ENCODE measurements at regions not wholly inside any gene's neighbourhood (a gene's known extent, or its start where the extent isn't known, plus 50 kb on each side); places are given as distances from the start of the nearest gene placed in this dataset.

- Mint-ChIP-seq H3K4me1 (ENCODE audit: low read depth in 2 of 2) (no peaks in the 10 kb centered on the region), H3K27ac (no peak overlapping the region), H3K27me3 (peaks cover 30 to 41% of the 10 kb centered on the region in 2 donors), H3K36me3 (ENCODE audit: insufficient read depth) (no peaks in the 10 kb centered on the region), H3K4me3 (no peak overlapping the region), H3K9me3 (peaks cover 2 to 7% of the 10 kb centered on the region in 2 donors)
- DNase-seq (no peak), ATAC-seq (replicated peaks) (no peak)
Measured at GRCh38 chr1:30345491-30346130, 377.8 kb downstream of the MATN1 start.

DNA sequence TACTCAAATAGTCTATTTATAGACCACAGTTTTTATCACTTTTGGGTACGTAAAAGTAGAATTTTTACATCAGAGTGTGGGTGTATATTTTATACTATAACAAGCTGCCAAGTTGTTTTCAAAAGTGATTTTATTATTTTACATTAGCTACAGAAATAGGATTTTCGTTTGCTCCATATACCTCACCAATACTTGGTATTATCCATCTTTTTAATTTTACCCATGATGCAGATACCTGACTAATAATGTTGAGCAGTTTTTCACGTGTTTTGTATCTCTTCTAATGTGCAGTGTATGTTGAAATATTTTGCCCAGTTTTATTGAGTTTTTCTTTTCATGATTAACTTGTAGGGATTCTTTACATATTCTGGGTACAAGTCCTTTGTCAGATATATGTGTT is 379.8 kb downstream of the MATN1 start:
- peaks cover 0 to 2% of the 10 kb centered on the region in 2 donors for H3K9me3 Mint-ChIP-seq
- no peak for ATAC-seq (replicated peaks)
- H3K27me3 Mint-ChIP-seq = peaks cover 22 to 30% of the 10 kb centered on the region in 2 donors
- H3K4me3 Mint-ChIP-seq = no peak overlapping the region
- no peak for DNase-seq
- no peaks in the 10 kb centered on the region for H3K4me1 Mint-ChIP-seq (ENCODE audit: low read depth in 2 of 2)
- H3K27ac Mint-ChIP-seq = no peak overlapping the region
- H3K36me3 Mint-ChIP-seq (ENCODE audit: insufficient read depth) = no peaks in the 10 kb centered on the region

DNA sequence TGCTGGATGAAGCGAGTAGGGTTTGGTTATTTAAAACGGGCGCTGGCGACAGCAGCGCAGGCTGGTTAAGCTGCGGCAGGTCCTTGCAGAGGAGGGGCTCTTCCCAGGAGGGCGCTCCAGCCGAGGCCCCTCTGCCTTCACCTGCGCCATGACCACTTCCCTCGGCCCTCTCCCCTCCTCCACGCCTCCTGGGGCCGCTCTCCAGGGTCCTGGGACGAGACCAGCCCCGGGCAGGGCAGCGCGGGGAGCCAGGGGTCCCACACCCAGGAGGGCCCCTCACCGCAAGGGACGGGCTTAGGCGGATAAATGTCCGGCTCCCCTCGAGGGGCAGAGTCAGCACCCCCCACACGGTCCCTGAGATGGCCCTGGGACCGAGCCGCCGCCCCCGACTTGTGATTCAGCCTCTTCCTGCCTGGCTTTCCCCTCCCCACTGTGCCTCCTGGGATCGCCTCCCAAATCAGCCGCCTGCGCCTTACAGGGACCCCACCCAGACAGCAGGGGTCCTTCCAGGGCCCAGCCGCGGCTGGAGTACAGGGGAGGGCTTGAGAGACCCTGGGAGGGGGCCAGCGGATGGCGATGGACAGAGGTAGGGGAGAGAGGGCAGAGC is 380.7 kb downstream of the MATN1 start:
- no peaks in the 10 kb centered on the region for H3K36me3 Mint-ChIP-seq (ENCODE audit: insufficient read depth)
- no peak for ATAC-seq (replicated peaks)
- H3K27me3 Mint-ChIP-seq = peaks cover 13 to 21% of the 10 kb centered on the region in 2 donors

DNA sequence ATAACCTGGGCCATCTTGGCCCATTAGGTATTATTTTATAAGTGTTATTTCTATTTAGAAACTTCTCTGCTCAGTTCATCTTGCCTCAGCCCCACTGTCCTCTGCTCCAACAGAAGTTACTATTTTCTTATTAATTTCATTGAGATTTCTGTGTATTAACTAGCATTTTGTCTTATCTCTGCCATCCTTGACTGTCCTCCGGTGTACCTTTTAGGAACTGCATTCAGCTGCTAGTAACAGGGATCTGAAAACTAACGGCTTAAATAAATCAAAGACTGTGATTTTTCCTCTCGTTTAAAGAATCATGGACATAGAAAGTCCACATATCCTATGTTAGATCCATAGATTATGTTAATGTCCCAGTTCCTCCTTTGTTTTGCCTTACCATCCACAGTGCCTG is 382.5 kb downstream of the MATN1 start:
- Mint-ChIP-seq H3K27me3 (peaks cover 8 to 11% of the 10 kb centered on the region in 2 donors), H3K36me3 (ENCODE audit: insufficient read depth) (no peaks in the 10 kb centered on the region)
- no peak for ATAC-seq (replicated peaks)

More for the DNA sequence above, 380.7 kb downstream of the MATN1 start:
- Mint-ChIP-seq H3K9me3 (peaks cover 0 to under 1% of the 10 kb centered on the region in 2 donors), H3K4me1 (ENCODE audit: low read depth in 2 of 2) (no peaks in the 10 kb centered on the region), H3K4me3 (no peak overlapping the region), H3K27ac (no peak overlapping the region)
- no peak for DNase-seq

DNA sequence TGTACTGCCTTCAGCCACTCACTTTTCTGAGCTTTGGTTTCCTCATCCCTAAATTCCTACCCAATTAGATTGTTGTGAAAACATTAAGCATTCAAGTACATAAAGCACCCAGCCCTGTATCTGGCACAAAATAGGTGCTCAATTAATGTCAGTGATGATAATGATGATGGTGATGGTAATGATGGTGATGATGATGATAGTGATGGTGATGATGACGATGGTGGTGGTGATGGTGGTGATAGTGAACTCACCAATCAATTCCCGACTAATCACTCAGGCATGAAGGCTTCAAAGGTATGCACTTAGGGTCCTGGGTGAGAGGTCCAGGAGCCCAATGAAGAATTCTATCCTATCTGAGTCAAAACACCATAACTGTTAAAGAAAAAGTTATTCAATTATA is 383.5 kb downstream of the MATN1 start:
- H3K27ac Mint-ChIP-seq = no peak overlapping the region
- H3K27me3 Mint-ChIP-seq = peaks cover 5 to 6% of the 10 kb centered on the region in 2 donors
- DNase-seq = no peak
- no peak overlapping the region for H3K4me3 Mint-ChIP-seq
- no peaks in the 10 kb centered on the region for H3K9me3 Mint-ChIP-seq
- no peaks in the 10 kb centered on the region for H3K36me3 Mint-ChIP-seq (ENCODE audit: insufficient read depth)
- ATAC-seq (replicated peaks) = no peak
- H3K4me1 Mint-ChIP-seq (ENCODE audit: low read depth in 2 of 2) = no peaks in the 10 kb centered on the region

More for the DNA sequence above, 382.5 kb downstream of the MATN1 start:
- Mint-ChIP-seq H3K9me3 (no peaks in the 10 kb centered on the region), H3K4me1 (ENCODE audit: low read depth in 2 of 2) (no peaks in the 10 kb centered on the region), H3K4me3 (no peak overlapping the region), H3K27ac (no peak overlapping the region)
- no peak for DNase-seq

DNA sequence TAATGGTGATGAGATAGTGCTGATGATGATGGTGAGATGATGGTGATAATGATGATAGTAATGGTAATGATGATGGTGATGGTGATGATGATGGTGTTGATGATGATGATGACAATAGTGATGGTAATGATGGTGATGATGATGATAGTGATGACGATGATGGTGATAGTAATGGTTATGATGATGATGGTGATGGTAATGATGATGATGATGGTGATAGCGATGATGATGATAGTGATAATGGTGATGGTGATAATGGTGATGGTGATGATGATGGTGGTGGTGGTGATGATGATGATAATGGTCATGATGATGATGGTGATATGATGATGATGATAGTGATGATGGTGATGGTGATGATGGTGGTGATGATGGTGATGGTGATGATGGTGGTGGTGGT is 384.6 kb downstream of the MATN1 start:
- no peaks in the 10 kb centered on the region for H3K9me3 Mint-ChIP-seq
- no peak overlapping the region for H3K27ac Mint-ChIP-seq

GRCh38 chr1:30337324-30337620 is 386.1 kb downstream of the MATN1 start:
- Mint-ChIP-seq H3K27me3 (peaks cover under 1 to 8% of the 10 kb centered on the region in 2 donors), H3K27ac (no peak overlapping the region), H3K9me3 (no peaks in the 10 kb centered on the region), H3K36me3 (ENCODE audit: insufficient read depth) (no peaks in the 10 kb centered on the region), H3K4me3 (no peak overlapping the region), H3K4me1 (ENCODE audit: low read depth in 2 of 2) (no peaks in the 10 kb centered on the region)
- ATAC-seq (replicated peaks) = no peak
- no peak for DNase-seq

More for the DNA sequence above, 384.6 kb downstream of the MATN1 start:
- H3K36me3 Mint-ChIP-seq (ENCODE audit: insufficient read depth) = no peaks in the 10 kb centered on the region
- no peak overlapping the region for H3K4me3 Mint-ChIP-seq
- peaks cover 5 to 6% of the 10 kb centered on the region in 2 donors for H3K27me3 Mint-ChIP-seq
- H3K4me1 Mint-ChIP-seq (ENCODE audit: low read depth in 2 of 2) = no peaks in the 10 kb centered on the region
- DNase-seq (no peak), ATAC-seq (replicated peaks) (no peak)

DNA sequence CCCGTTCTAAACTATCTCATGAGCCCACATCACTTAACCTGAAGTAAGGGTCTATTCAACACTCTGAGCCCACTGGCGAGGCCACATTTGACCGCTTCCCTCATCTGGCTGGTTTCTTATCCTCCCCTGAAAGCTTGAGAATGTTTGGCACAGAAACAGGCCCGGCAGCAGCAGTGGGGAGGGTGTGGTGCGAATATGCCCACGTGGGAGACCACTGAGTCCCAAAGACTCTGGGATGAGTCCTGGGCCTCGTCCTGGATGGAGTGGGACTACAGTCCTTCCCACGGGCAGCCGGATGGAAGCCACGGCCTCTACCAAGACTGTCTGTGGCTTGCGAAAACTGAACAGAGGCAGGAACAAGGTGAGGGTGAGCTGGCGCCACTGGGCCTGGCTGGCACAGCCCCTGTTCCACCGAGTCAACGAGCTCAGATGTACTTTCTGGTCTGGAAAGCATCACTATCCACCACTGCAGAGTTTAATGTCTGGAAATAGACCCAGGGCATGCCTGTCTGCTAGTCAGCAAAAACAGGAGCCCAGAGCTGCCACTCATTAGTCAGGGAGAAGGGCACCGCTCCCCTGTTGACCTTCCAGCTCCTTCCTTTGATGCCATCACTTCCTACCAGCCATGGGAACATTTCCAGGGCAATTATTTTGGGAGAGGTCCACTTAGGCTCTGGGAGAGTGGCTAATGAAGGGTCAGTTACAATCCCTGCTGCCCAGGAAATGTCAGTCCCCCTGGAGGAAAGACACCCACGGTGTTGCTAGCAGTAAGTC is 386.6 kb downstream of the MATN1 start:
- Mint-ChIP-seq H3K27ac (no peak overlapping the region), H3K4me1 (ENCODE audit: low read depth in 2 of 2) (no peaks in the 10 kb centered on the region)
- no peak for ATAC-seq (replicated peaks)

DNA sequence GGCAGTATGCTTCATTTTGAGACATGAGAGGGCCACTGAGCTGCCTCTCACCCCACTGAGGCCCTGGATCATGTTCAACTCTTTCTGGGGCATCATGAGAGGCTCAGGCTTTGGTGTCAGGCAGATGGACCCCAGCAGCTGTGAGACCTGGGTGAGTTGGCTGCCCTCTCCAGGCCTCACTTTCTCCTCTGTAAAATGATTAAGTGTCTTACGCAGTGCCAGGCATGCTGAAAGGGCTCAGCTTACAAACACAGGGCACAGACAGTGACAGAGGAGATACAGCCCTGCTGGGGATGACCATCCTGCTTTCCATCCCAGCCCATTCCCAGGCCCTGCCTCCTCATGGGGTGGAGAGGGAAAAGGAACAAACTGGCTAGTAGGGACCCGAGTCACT is 387.4 kb downstream of the MATN1 start:
- Mint-ChIP-seq H3K4me3 (no peak overlapping the region), H3K36me3 (ENCODE audit: insufficient read depth) (no peaks in the 10 kb centered on the region), H3K4me1 (ENCODE audit: low read depth in 2 of 2) (no peaks in the 10 kb centered on the region), H3K9me3 (no peaks in the 10 kb centered on the region), H3K27me3 (peaks cover 5 to 15% of the 10 kb centered on the region in 2 donors), H3K27ac (no peak overlapping the region)
- ATAC-seq (replicated peaks) (no peak), DNase-seq (no peak)

More for the DNA sequence above, 386.6 kb downstream of the MATN1 start:
- no peaks in the 10 kb centered on the region for H3K9me3 Mint-ChIP-seq
- H3K27me3 Mint-ChIP-seq = peaks cover 5 to 12% of the 10 kb centered on the region in 2 donors
- no peaks in the 10 kb centered on the region for H3K36me3 Mint-ChIP-seq (ENCODE audit: insufficient read depth)
- no peak for DNase-seq
- no peak overlapping the region for H3K4me3 Mint-ChIP-seq

- H3K4me1 Mint-ChIP-seq (ENCODE audit: low read depth in 2 of 2) = no peaks in the 10 kb centered on the region
- H3K27me3 Mint-ChIP-seq = peaks cover 5 to 20% of the 10 kb centered on the region in 2 donors
- no peaks in the 10 kb centered on the region for H3K36me3 Mint-ChIP-seq (ENCODE audit: insufficient read depth)
- ATAC-seq (replicated peaks) (no peak), DNase-seq (no peak)
- H3K27ac Mint-ChIP-seq = no peak overlapping the region
- no peak overlapping the region for H3K4me3 Mint-ChIP-seq
- no peaks in the 10 kb centered on the region for H3K9me3 Mint-ChIP-seq
Measured at GRCh38 chr1:30335389-30335996, 387.9 kb downstream of the MATN1 start.

GRCh38 chr1:30334767-30335166 is 388.6 kb downstream of the MATN1 start:
- ATAC-seq (replicated peaks) = no peak
- Mint-ChIP-seq H3K9me3 (no peaks in the 10 kb centered on the region), H3K4me1 (ENCODE audit: low read depth in 2 of 2) (no peaks in the 10 kb centered on the region), H3K4me3 (no peak overlapping the region), H3K27ac (no peak overlapping the region), H3K27me3 (peaks cover 5 to 28% of the 10 kb centered on the region in 2 donors), H3K36me3 (ENCODE audit: insufficient read depth) (no peaks in the 10 kb centered on the region)
- DNase-seq = no peak

DNA sequence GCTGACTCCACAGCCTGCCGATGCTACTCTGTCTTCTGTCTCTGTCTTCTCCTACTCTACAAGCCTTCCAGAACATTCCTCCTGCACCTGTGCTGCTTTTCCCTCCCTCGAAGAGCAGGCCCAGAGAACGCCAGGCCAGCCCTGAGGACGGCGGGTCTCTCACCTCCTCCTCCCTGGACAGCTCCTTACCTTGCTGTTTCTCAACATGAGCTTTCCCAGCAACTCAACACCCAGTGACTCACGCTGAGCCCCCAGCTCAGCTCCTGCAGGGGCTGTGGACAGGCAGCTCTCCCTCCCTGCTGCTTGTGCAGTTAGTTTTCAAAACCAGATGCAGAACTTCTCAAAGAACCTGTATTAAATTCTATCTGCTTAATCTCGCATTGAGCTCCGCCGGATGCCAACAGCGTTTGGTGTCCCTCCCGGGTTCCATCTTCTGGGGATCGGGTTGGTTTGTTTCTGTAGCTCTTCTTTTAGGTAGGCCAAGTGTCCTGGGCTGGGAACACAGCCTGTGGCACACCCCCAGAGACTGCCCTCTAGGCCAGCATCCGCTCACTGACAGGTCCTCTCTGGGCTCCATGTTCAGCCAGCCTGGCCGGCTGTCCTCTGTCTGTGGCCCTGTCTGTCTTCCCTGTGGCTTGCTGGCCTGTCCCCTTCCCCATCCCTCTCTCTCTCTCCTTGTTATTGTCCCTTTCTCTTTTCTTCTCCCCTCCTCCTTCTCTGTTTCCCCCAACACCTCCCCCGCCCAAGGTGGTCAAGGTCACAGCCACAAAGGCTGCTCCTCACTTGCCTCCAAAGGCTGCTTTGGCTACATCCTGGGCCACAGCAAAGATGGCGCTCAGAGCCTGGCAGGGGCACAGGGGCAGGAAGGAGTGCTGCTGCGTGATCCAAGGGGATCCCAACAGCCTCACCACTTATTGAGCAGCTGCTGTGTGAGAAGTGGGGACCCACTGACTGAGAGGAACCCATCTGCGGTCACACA is 391.0 kb downstream of the MATN1 start:
- Mint-ChIP-seq H3K36me3 (ENCODE audit: insufficient read depth) (peaks cover 3% of the 10 kb centered on the region), H3K9me3 (no peaks in the 10 kb centered on the region), H3K4me3 (no peak overlapping the region), H3K27me3 (peaks cover 15 to 46% of the 10 kb centered on the region in 2 donors), H3K27ac (no peak overlapping the region), H3K4me1 (ENCODE audit: low read depth in 2 of 2) (no peaks in the 10 kb centered on the region)
- ATAC-seq (replicated peaks) (no peak), DNase-seq (no peak)
